MM.1S (cell line): ENCODE measurements at regions not wholly inside any gene's neighbourhood (a gene's known extent, or its start where the extent isn't known, plus 50 kb on each side); places are given as distances from the start of the nearest gene placed in this dataset.

Experiments used
- EZH2 ChIP-seq: fragments of 300-600 bp; sonication (generic); optimal IDR thresholded peaks from 2 replicates; pipeline ENCODE3; 2017; ENCODE audit warnings: low read depth, mild to moderate bottlenecking, antibody characterized with exemption, low read length, mixed read lengths
- EZH2phosphoT487 ChIP-seq: fragments of 300-600 bp; sonication (generic); IDR thresholded peaks from 2 replicates; pipeline ENCODE4 v1.6.1; 2018; ENCODE audit warnings: antibody characterized with exemption, low read length
- TF ChIP-seq, protein P1 (sequence below): fragments of 300-600 bp; sonication (generic); IDR thresholded peaks from 2 replicates; pipeline ENCODE4 v1.5.1; 2016; ENCODE audit warnings: antibody characterized with exemption, low read length, mixed read lengths

DNA sequence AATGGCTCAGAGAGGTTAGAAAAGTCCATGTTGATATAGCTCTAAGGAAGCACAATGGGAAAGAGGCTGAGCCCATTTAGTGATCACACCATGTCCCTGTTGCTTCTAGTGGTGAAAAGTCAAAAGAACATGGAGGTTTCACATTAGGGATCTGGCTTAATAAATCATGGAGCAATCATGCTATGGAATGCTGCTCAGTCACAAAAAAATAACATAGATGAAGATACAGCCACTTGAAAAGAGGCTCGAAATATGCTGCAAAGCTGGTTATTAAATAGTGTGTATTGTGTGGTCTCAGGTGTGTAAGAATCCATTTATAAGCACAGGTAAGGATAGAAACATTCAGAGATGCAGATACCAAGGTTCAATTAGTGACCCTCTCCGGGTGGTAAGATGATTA, 63.6 kb upstream of the CPO start:
- TF ChIP-seq, protein P1, sequence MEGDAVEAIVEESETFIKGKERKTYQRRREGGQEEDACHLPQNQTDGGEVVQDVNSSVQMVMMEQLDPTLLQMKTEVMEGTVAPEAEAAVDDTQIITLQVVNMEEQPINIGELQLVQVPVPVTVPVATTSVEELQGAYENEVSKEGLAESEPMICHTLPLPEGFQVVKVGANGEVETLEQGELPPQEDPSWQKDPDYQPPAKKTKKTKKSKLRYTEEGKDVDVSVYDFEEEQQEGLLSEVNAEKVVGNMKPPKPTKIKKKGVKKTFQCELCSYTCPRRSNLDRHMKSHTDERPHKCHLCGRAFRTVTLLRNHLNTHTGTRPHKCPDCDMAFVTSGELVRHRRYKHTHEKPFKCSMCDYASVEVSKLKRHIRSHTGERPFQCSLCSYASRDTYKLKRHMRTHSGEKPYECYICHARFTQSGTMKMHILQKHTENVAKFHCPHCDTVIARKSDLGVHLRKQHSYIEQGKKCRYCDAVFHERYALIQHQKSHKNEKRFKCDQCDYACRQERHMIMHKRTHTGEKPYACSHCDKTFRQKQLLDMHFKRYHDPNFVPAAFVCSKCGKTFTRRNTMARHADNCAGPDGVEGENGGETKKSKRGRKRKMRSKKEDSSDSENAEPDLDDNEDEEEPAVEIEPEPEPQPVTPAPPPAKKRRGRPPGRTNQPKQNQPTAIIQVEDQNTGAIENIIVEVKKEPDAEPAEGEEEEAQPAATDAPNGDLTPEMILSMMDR = no peak
- TF ChIP-seq EZH2 = no peak
- TF ChIP-seq EZH2phosphoT487 = no peak
